Astrocyte (in vitro differentiated cells and primary cell): ENCODE measurements at regions not wholly inside any gene's neighbourhood (a gene's known extent, or its start where the extent isn't known, plus 50 kb on each side); places are given as distances from the start of the nearest gene placed in this dataset.

ENCODE experiments used
- DNase-seq: peaks from one replicate; pipeline ENCODE4 v3.0.0-alpha.2; 2010; ENCODE audit warnings: low read depth
- FAIRE-seq: peaks from 2 replicates; lab custom pipeline; 2011; peaks lifted over from hg19 to GRCh38; lab: Jason Lieb, UNC
- H2AFZ ChIP-seq: 2 replicates; pipeline ENCODE4 v1.6.0; 2012; ENCODE audit warnings: low read depth, low read length, inconsistent platforms
- H3K27ac ChIP-seq: 2 replicates; pipeline ENCODE4 v1.5.1; 2011; ENCODE audit warnings: low read depth, low read length, inconsistent platforms
- H3K27me3 ChIP-seq: 2 replicates; pipeline ENCODE4 v1.6.0; 2011; ENCODE audit warnings: low read length, inconsistent platforms; ENCODE audit not compliant: insufficient read depth
- H3K36me3 ChIP-seq: 2 replicates; pipeline ENCODE4 v1.5.1; 2011; ENCODE audit warnings: low read length, inconsistent platforms; ENCODE audit not compliant: insufficient read depth
- H3K4me1 ChIP-seq: 2 replicates; pipeline ENCODE4 v1.5.1; 2011; ENCODE audit warnings: low read length, inconsistent platforms; ENCODE audit not compliant: insufficient read depth
- H3K4me2 ChIP-seq: 2 replicates; pipeline ENCODE4 v1.6.0; 2012; ENCODE audit warnings: low read length, inconsistent platforms
- H3K4me3 ChIP-seq: 2 replicates; pipeline ENCODE4 v1.5.1; 2011; ENCODE audit warnings: low read depth, mild to moderate bottlenecking, low read length, inconsistent platforms; ENCODE audit not compliant: insufficient read depth
- H3K79me2 ChIP-seq: 2 replicates; pipeline ENCODE4 v1.6.0; 2012; ENCODE audit warnings: mild to moderate bottlenecking, low read length, inconsistent platforms; ENCODE audit not compliant: insufficient read depth
- H3K9ac ChIP-seq: 2 replicates; pipeline ENCODE4 v1.6.0; 2012; ENCODE audit warnings: mild to moderate bottlenecking, low read length, inconsistent platforms
- H3K9me3 ChIP-seq: 2 replicates; pipeline ENCODE4 v1.5.1; 2012; ENCODE audit warnings: low read depth, mild to moderate bottlenecking, low read length, inconsistent platforms; ENCODE audit not compliant: insufficient read depth
- H4K20me1 ChIP-seq: 2 replicates; pipeline ENCODE4 v1.6.0; 2012; ENCODE audit warnings: low read length, inconsistent platforms; ENCODE audit not compliant: insufficient read depth
- H3K27ac Mint-ChIP-seq: one replicate; pipeline ENCODE4 v1.8.0; 2021; ENCODE audit warnings: mild to moderate bottlenecking, mixed read lengths; ENCODE audit not compliant: unreplicated experiment
- H3K27me3 Mint-ChIP-seq: one replicate; pipeline ENCODE4 v1.8.0; 2021; ENCODE audit warnings: low read depth, mixed read lengths; ENCODE audit not compliant: unreplicated experiment
- H3K36me3 Mint-ChIP-seq: one replicate; pipeline ENCODE4 v1.8.0; 2021; ENCODE audit warnings: low read depth, mixed read lengths; ENCODE audit not compliant: unreplicated experiment
- H3K4me1 Mint-ChIP-seq: one replicate; pipeline ENCODE4 v1.8.0; 2021; ENCODE audit warnings: low read depth, mixed read lengths; ENCODE audit not compliant: unreplicated experiment
- H3K4me3 Mint-ChIP-seq: one replicate; pipeline ENCODE4 v1.8.0; 2021; ENCODE audit warnings: mild to moderate bottlenecking, moderate library complexity, mixed read lengths; ENCODE audit not compliant: unreplicated experiment
- H3K9me3 Mint-ChIP-seq: one replicate; pipeline ENCODE4 v1.8.0; 2021; ENCODE audit warnings: mild to moderate bottlenecking, mixed read lengths; ENCODE audit not compliant: unreplicated experiment
- EZH2 ChIP-seq: IDR thresholded peaks from 2 replicates; pipeline ENCODE4 v1.6.1; 2012; ENCODE audit warnings: mild to moderate bottlenecking, low read length, inconsistent platforms; ENCODE audit not compliant: insufficient read depth
- TF ChIP-seq, protein P1 (sequence below): IDR thresholded peaks from 2 replicates; pipeline ENCODE4 v1.5.1; 2011; ENCODE audit warnings: low read depth, mild to moderate bottlenecking, inconsistent platforms, low read length, moderate library complexity; ENCODE audit not compliant: insufficient read depth

DNA sequence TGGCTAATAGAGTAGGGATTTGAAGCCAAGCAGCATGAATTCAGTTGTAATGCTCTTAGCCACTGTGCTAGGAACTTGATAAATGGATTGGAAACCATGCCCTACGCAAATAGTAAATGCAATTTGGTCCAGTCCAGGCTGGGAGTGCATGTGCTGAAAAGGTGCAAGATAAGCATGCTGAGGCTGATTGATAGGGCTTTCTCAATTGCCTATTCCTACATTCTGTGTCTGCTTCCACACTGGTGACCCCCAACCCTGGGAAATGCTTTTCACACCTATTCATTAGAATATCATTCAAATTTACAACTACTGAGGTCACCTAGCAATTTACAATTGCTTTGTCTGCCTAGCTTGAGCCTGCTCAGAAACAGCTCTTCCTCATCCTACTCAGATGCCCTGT lies 84.7 kb upstream of the SLC25A36 start:
- Histone ChIP-seq H3K36me3 (no peaks in the 10 kb centered on the region), H3K27ac (no peak overlapping the region), H3K27me3 (no peaks in the 10 kb centered on the region), H3K79me2 (no peaks in the 10 kb centered on the region), H2AFZ (no peak overlapping the region), H3K9ac (no peak overlapping the region), H3K4me1 (no peaks in the 10 kb centered on the region), H3K4me2 (no peak overlapping the region), H3K4me3 (no peak overlapping the region), H4K20me1 (no peaks in the 10 kb centered on the region), H3K9me3 (no peaks in the 10 kb centered on the region)
- H3K9me3 Mint-ChIP-seq, result no peaks in the 10 kb centered on the region
- TF ChIP-seq, protein P1, sequence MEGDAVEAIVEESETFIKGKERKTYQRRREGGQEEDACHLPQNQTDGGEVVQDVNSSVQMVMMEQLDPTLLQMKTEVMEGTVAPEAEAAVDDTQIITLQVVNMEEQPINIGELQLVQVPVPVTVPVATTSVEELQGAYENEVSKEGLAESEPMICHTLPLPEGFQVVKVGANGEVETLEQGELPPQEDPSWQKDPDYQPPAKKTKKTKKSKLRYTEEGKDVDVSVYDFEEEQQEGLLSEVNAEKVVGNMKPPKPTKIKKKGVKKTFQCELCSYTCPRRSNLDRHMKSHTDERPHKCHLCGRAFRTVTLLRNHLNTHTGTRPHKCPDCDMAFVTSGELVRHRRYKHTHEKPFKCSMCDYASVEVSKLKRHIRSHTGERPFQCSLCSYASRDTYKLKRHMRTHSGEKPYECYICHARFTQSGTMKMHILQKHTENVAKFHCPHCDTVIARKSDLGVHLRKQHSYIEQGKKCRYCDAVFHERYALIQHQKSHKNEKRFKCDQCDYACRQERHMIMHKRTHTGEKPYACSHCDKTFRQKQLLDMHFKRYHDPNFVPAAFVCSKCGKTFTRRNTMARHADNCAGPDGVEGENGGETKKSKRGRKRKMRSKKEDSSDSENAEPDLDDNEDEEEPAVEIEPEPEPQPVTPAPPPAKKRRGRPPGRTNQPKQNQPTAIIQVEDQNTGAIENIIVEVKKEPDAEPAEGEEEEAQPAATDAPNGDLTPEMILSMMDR, result no peak
- no peak for TF ChIP-seq EZH2
- no peak for DNase-seq
- H3K36me3 Mint-ChIP-seq, result no peaks in the 10 kb centered on the region
- no peak overlapping the region for H3K27ac Mint-ChIP-seq
- peaks cover 2% of the 10 kb centered on the region for H3K27me3 Mint-ChIP-seq
- H3K4me3 Mint-ChIP-seq, result no peak overlapping the region
- no peaks in the 10 kb centered on the region for H3K4me1 Mint-ChIP-seq
- FAIRE-seq, result no peak

DNA sequence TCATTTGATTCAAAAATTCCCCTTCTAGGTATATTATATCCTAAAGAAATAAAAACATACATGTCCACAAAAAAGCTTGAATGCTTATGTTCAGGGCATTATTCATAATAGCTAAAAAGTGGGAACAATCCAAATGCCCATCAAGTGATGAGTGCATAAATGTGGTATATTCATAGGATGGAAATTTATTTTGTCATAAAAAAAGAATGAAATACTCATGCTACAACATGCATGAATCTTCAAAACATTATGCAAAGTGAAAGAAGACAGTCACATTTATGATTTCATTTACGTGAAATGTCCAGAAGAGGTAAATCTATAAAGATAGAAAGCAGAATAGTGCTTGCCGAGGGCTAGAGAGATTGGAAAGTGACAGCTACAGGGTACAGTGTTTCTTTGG lies 83.6 kb upstream of the SLC25A36 start:
- no peak overlapping the region for H3K9ac ChIP-seq
- Mint-ChIP-seq H3K4me1 (no peaks in the 10 kb centered on the region), H3K9me3 (no peaks in the 10 kb centered on the region), H3K4me3 (no peak overlapping the region), H3K27ac (no peak overlapping the region), H3K36me3 (no peaks in the 10 kb centered on the region), H3K27me3 (peaks cover 2% of the 10 kb centered on the region)
- no peak for FAIRE-seq
- H3K36me3 ChIP-seq, result no peaks in the 10 kb centered on the region
- DNase-seq, result no peak
- H3K27me3 ChIP-seq, result no peaks in the 10 kb centered on the region
- H3K27ac ChIP-seq, result no peak overlapping the region
- no peak overlapping the region for H3K4me2 ChIP-seq
- H3K9me3 ChIP-seq, result no peaks in the 10 kb centered on the region
- no peaks in the 10 kb centered on the region for H4K20me1 ChIP-seq
- TF ChIP-seq EZH2, result no peak
- TF ChIP-seq, protein P1, result no peak
- H3K4me1 ChIP-seq, result no peaks in the 10 kb centered on the region
- no peak overlapping the region for H2AFZ ChIP-seq
- H3K4me3 ChIP-seq, result no peak overlapping the region
- H3K79me2 ChIP-seq, result no peaks in the 10 kb centered on the region

DNA sequence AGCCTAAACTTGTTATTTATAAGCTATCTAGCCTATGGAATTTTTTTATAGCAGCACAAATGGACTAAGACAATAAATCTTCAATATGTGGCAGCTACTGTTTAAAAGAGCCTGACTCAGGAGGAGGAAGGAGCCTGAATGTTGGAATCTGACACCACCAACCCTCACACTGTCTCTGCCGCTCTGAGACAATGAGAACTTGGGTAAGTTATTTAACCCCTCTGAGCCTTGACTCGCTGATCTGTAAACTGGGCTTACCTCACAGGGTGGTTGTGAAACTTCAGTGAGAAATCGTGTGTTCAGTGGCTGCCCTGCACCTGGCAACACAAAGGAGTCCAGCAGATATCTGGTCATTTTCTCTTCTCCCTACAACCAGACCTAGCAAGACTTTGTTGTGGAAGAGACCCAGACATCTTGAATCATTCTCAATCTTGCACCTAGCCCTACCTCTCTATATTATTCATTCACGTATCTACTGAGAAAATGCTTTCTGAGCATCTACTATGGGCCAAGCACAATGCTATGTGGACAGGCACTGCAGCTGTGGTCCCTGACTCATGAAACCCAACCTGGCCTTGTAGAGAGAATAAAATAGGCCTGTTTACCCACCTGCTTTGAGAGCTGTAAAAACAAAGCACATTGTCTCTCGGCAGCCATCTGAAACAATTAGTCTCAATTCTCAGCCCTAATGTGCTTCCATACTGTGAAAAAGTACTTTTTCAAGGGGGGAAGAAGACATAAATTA lies 81.9 kb upstream of the SLC25A36 start:
- Histone ChIP-seq H3K9ac (no peak overlapping the region), H3K4me2 (no peak overlapping the region), H4K20me1 (no peaks in the 10 kb centered on the region), H3K27me3 (no peaks in the 10 kb centered on the region), H3K27ac (no peak overlapping the region), H3K9me3 (no peaks in the 10 kb centered on the region), H2AFZ (no peak overlapping the region), H3K79me2 (no peaks in the 10 kb centered on the region), H3K36me3 (no peaks in the 10 kb centered on the region), H3K4me1 (no peaks in the 10 kb centered on the region), H3K4me3 (no peak overlapping the region)
- no peak for DNase-seq
- H3K4me3 Mint-ChIP-seq, result no peak overlapping the region
- no peak for FAIRE-seq
- no peaks in the 10 kb centered on the region for H3K27me3 Mint-ChIP-seq
- H3K36me3 Mint-ChIP-seq, result no peaks in the 10 kb centered on the region
- no peaks in the 10 kb centered on the region for H3K4me1 Mint-ChIP-seq
- TF ChIP-seq, protein P1, result no peak
- TF ChIP-seq EZH2, result no peak
- H3K27ac Mint-ChIP-seq, result no peak overlapping the region
- no peaks in the 10 kb centered on the region for H3K9me3 Mint-ChIP-seq
